Mesenchymal stem cell (in vitro differentiated cells and primary cell): ENCODE measurements at regions not wholly inside any gene's neighbourhood (a gene's known extent, or its start where the extent isn't known, plus 50 kb on each side); places are given as distances from the start of the nearest gene placed in this dataset.

Experiments
- DNase-seq: peaks from one replicate; pipeline ENCODE4 v3.0.0-alpha.2; 2013
- H2AFZ ChIP-seq: one replicate; pipeline ENCODE4 v1.6.1; 2013; ENCODE audit warnings: low read depth, mild to moderate bottlenecking, control low read depth, inconsistent platforms, low read length, moderate library complexity
- H2AK5ac ChIP-seq: 2 replicates; pipeline ENCODE4 v1.6.1; 2013; ENCODE audit warnings: low read length, moderate library complexity, mild to moderate bottlenecking, inconsistent platforms; ENCODE audit not compliant: severe bottlenecking
- H2BK120ac ChIP-seq: one replicate; pipeline ENCODE4 v1.6.1; 2013; ENCODE audit warnings: low read depth, mild to moderate bottlenecking, inconsistent platforms, low read length, moderate library complexity
- H2BK12ac ChIP-seq, 2 experiments: one replicate each; pipeline ENCODE4 v1.6.1; 2013; ENCODE audit warnings: inconsistent platforms in 2 of 2, low read length in 2 of 2, mild to moderate bottlenecking in 2 of 2, moderate library complexity in 2 of 2, control low read depth in 1 of 2
- H2BK15ac ChIP-seq: one replicate; pipeline ENCODE4 v1.6.1; 2013; ENCODE audit warnings: mild to moderate bottlenecking, low read depth, inconsistent platforms; ENCODE audit not compliant: poor library complexity, severe bottlenecking
- H2BK5ac ChIP-seq: 2 replicates; pipeline ENCODE4 v1.6.1; 2013; ENCODE audit warnings: low read depth, mild to moderate bottlenecking, low read length, control low read depth, inconsistent platforms; ENCODE audit not compliant: poor library complexity, severe bottlenecking
- H3K14ac ChIP-seq, 2 experiments: one replicate each; pipeline ENCODE4 v1.6.1; 2013; ENCODE audit warnings: inconsistent platforms in 2 of 2, low read length in 2 of 2, control low read depth in 1 of 2, mild to moderate bottlenecking in 1 of 2, moderate library complexity in 1 of 2
- H3K18ac ChIP-seq, 2 experiments: one replicate each; pipeline ENCODE4 v1.6.1; 2013; ENCODE audit warnings: inconsistent platforms in 2 of 2, low read length in 2 of 2, control low read depth in 1 of 2, low read depth in 1 of 2, mild to moderate bottlenecking in 1 of 2
- H3K23ac ChIP-seq, 2 experiments: one replicate each; pipeline ENCODE4 v1.6.1; 2013; ENCODE audit warnings: inconsistent platforms in 2 of 2, low read length in 2 of 2, mild to moderate bottlenecking in 2 of 2, moderate library complexity in 2 of 2, control low read depth in 1 of 2
- H3K27ac ChIP-seq: 2 replicates; pipeline ENCODE4 v1.5.1; 2013; ENCODE audit warnings: mild to moderate bottlenecking, moderate library complexity, low read length, control low read depth, inconsistent platforms; ENCODE audit not compliant: poor library complexity, severe bottlenecking
- H3K27me3 ChIP-seq, 2 experiments: 2 replicates each; pipeline versions ENCODE4 v1.6.1 to v1.7.0; 2013; ENCODE audit warnings: low read length in 2 of 2, mild to moderate bottlenecking in 2 of 2, moderate library complexity in 2 of 2, control low read depth in 1 of 2, inconsistent platforms in 1 of 2; ENCODE audit not compliant: control insufficient read depth in 1 of 2, insufficient read depth in 1 of 2
- H3K36me3 ChIP-seq, 2 experiments: 2 replicates each; pipeline versions ENCODE4 v1.6.1 to v1.7.0; 2013; ENCODE audit warnings: low read length in 2 of 2, control low read depth in 1 of 2, inconsistent platforms in 1 of 2, low read depth in 1 of 2, mild to moderate bottlenecking in 1 of 2; ENCODE audit not compliant: insufficient read depth in 2 of 2, control insufficient read depth in 1 of 2
- H3K4ac ChIP-seq, 2 experiments: one replicate each; pipeline ENCODE4 v1.6.1; 2013; ENCODE audit warnings: inconsistent platforms in 2 of 2, low read length in 2 of 2, mild to moderate bottlenecking in 2 of 2, moderate library complexity in 2 of 2, control low read depth in 1 of 2, low read depth in 1 of 2
- H3K4me1 ChIP-seq: 2 replicates; pipeline ENCODE4 v1.6.1; 2013; ENCODE audit warnings: low read depth, low read length, control low read depth; ENCODE audit not compliant: control insufficient read depth, insufficient read depth
- H3K4me2 ChIP-seq: 2 replicates; pipeline ENCODE4 v1.6.1; 2013; ENCODE audit warnings: low read length, mild to moderate bottlenecking, inconsistent platforms; ENCODE audit not compliant: poor library complexity, severe bottlenecking
- H3K4me3 ChIP-seq, 2 experiments: 2 replicates each; pipeline versions ENCODE4 v1.5.1 to v1.7.0; 2013; ENCODE audit warnings: low read length in 2 of 2, mild to moderate bottlenecking in 2 of 2, control low read depth in 1 of 2, low read depth in 1 of 2; ENCODE audit not compliant: insufficient read depth in 1 of 2
- H3K79me1 ChIP-seq: replicated peaks from 2 replicates; pipeline ENCODE4 v1.6.1; 2013; ENCODE audit warnings: mild to moderate bottlenecking, control low read depth, low read length, inconsistent platforms; ENCODE audit not compliant: poor library complexity, severe bottlenecking
- H3K9ac ChIP-seq: 2 replicates; pipeline ENCODE4 v1.7.0; 2013; ENCODE audit warnings: mild to moderate bottlenecking, low read length, moderate library complexity
- H3K9me3 ChIP-seq: 2 replicates; pipeline ENCODE4 v1.7.0; 2013; ENCODE audit warnings: mild to moderate bottlenecking, low read length; ENCODE audit not compliant: control insufficient read depth
- H4K8ac ChIP-seq: one replicate; pipeline ENCODE4 v1.6.1; 2013; ENCODE audit warnings: inconsistent platforms, mild to moderate bottlenecking, low read length, moderate library complexity
- H4K91ac ChIP-seq: one replicate; pipeline ENCODE4 v1.6.1; 2013; ENCODE audit warnings: mild to moderate bottlenecking, low read length, inconsistent platforms
- WGBS: methylation state at CpG from one replicate; pipeline ENCODE4 v1.1.7; 2013; ENCODE audit warnings: mixed read lengths; 5-methylcytosine and 5-hydroxymethylcytosine counted together

- no peak overlapping the region for H3K4me2 ChIP-seq
- H3K18ac ChIP-seq = no peak overlapping the region
- H3K79me1 ChIP-seq = no peaks in the 10 kb centered on the region
- H3K27me3 ChIP-seq = no peaks in the 10 kb centered on the region
- no peak overlapping the region for H4K91ac ChIP-seq
- H2AK5ac ChIP-seq = no peak overlapping the region
- no peak overlapping the region for H3K4me3 ChIP-seq
- H3K36me3 ChIP-seq = no peaks in the 10 kb centered on the region
- H2BK12ac ChIP-seq = no peak overlapping the region
- no peak overlapping the region for H3K14ac ChIP-seq
- H4K8ac ChIP-seq = no peak overlapping the region
- no peak overlapping the region for H3K9ac ChIP-seq
- H3K9me3 ChIP-seq = no peaks in the 10 kb centered on the region
- no peak overlapping the region for H3K4ac ChIP-seq
- no peak overlapping the region for H2AFZ ChIP-seq
- no peaks in the 10 kb centered on the region for H3K4me1 ChIP-seq
- no peak overlapping the region for H2BK5ac ChIP-seq
- no peak overlapping the region for H2BK15ac ChIP-seq
- no peak overlapping the region for H3K23ac ChIP-seq
- 100% methylated on average over 1 of the region's 1 CpG for WGBS
- no peak overlapping the region for H2BK120ac ChIP-seq
- H3K27ac ChIP-seq = no peak overlapping the region
- no peak for DNase-seq
Measured at GRCh38 chr1:239583536-239583935, 197.2 kb downstream of the CHRM3 start.

GRCh38 chr1:239586128-239586527, 199.8 kb downstream of the CHRM3 start:
- Histone ChIP-seq H3K14ac (no peak overlapping the region), H2BK120ac (no peak overlapping the region), H3K36me3 (no peaks in the 10 kb centered on the region), H2AFZ (no peak overlapping the region), H3K27me3 (no peaks in the 10 kb centered on the region), H3K27ac (no peak overlapping the region), H3K79me1 (no peaks in the 10 kb centered on the region), H3K9me3 (no peaks in the 10 kb centered on the region), H2AK5ac (no peak overlapping the region), H3K23ac (no peak overlapping the region), H2BK15ac (no peak overlapping the region), H4K8ac (no peak overlapping the region), H2BK5ac (no peak overlapping the region), H3K4me1 (no peaks in the 10 kb centered on the region), H3K4me2 (no peak overlapping the region), H4K91ac (no peak overlapping the region), H3K18ac (no peak overlapping the region), H3K9ac (no peak overlapping the region), H3K4me3 (no peak overlapping the region), H2BK12ac (no peak overlapping the region), H3K4ac (no peak overlapping the region)
- DNase-seq = no peak

DNA sequence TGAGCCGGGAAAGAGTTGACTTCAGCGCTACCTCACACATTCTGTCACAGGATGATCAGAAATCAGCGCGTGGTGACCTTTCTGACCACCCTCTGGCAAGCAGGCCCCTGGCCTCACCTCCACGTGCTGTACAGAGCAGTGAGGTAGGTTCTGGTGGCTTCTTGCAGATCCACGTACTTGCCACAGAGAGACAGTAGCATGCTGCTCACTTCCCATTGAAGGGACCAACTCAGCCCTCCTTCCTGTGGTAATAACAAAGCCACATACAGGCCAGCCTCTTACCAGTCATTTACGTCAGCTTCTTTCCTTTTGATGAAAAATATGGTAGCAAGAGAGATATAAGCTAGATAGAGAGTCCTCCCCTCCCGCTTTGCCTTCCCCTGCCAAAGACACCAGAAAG, 200.7 kb downstream of the CHRM3 start:
- no peak overlapping the region for H3K23ac ChIP-seq
- H3K4me2 ChIP-seq = no peak overlapping the region
- no peaks in the 10 kb centered on the region for H3K4me1 ChIP-seq
- H3K9ac ChIP-seq = no peak overlapping the region
- no peaks in the 10 kb centered on the region for H3K9me3 ChIP-seq
- H2AK5ac ChIP-seq = no peak overlapping the region
- H2BK12ac ChIP-seq = no peak overlapping the region
- H3K4me3 ChIP-seq = no peak overlapping the region
- H3K36me3 ChIP-seq = no peaks in the 10 kb centered on the region
- H2AFZ ChIP-seq = no peak overlapping the region
- no peaks in the 10 kb centered on the region for H3K27me3 ChIP-seq
- no peaks in the 10 kb centered on the region for H3K79me1 ChIP-seq
- no peak overlapping the region for H3K27ac ChIP-seq
- H3K4ac ChIP-seq = no peak overlapping the region
- no peak overlapping the region for H2BK5ac ChIP-seq
- no peak overlapping the region for H3K14ac ChIP-seq
- no peak overlapping the region for H4K8ac ChIP-seq
- no peak for DNase-seq
- no peak overlapping the region for H2BK15ac ChIP-seq
- 60% methylated on average over 6 of the region's 8 CpGs for WGBS
- no peak overlapping the region for H2BK120ac ChIP-seq
- no peak overlapping the region for H4K91ac ChIP-seq
- H3K18ac ChIP-seq = no peak overlapping the region

DNA sequence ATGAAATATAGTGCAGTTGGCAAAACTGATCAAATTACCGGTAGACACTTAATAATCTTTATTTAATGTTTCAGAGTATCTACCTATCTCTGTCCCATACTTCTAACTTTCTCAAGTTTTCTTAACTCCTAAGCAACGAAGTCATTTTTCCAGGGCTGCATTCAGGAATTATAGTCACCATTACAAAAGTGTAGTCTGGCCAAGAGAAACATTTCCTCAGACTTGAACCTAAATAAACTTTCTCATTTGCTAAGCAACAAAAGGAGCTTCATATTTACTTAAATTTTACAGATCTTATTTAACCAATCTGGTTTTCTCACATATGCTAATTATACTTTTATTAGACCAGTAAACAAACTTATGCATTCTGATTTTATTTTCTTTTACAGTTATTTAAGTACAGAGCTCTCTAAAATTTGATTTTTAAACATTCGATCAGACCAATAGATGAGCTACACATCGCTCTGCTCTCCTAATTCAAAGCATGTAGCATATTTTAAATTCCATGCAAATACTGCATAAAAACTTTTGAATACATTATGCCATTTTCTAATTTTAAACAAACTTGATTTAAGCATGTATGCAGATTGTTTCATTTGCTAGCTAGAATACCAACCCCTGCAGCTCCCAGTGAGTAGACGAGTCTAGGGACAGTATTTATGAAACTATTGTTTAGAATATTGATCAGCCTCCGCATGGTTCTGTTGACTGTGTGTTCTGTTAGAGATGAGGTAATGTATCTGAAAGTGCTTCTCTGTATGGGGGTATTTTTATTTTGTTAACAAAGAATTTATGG, 201.4 kb downstream of the CHRM3 start:
- Histone ChIP-seq H3K27me3 (no peaks in the 10 kb centered on the region), H3K4ac (no peak overlapping the region), H2AK5ac (no peak overlapping the region), H4K91ac (no peak overlapping the region), H2AFZ (no peak overlapping the region), H3K23ac (no peak overlapping the region), H4K8ac (no peak overlapping the region), H3K4me1 (no peaks in the 10 kb centered on the region), H2BK12ac (no peak overlapping the region), H3K4me2 (no peak overlapping the region), H2BK5ac (no peak overlapping the region), H3K36me3 (no peaks in the 10 kb centered on the region), H3K18ac (no peak overlapping the region), H3K9me3 (no peaks in the 10 kb centered on the region), H3K79me1 (no peaks in the 10 kb centered on the region), H2BK15ac (no peak overlapping the region), H3K4me3 (no peak overlapping the region), H2BK120ac (no peak overlapping the region), H3K14ac (no peak overlapping the region), H3K27ac (no peak overlapping the region), H3K9ac (no peak overlapping the region)
- WGBS = 82% methylated on average over 6 of the region's 6 CpGs
- DNase-seq = no peak
